Tibial artery (tissue), 4 donors: ENCODE measurements at regions not wholly inside any gene's neighbourhood (a gene's known extent, or its start where the extent isn't known, plus 50 kb on each side); places are given as distances from the start of the nearest gene placed in this dataset.

Experiments
- DNase-seq, 2 donors: peaks; one replicate each; pipeline ENCODE4 v3.0.0-alpha.2; 2019
- H3K27ac ChIP-seq, 2 donors: fragments of 200-600 bp; sonication (generic) in 1 of 2; 1 replicate in 1 of 2; 2 replicates in 1 of 2; pipeline ENCODE4 v1.5.1; 2018 to 2019; ENCODE audit warnings: mild to moderate bottlenecking in 1 of 2
- H3K27me3 ChIP-seq, 2 donors: fragments of 200-600 bp; sonication (generic) in 1 of 2; one replicate each; pipeline versions ENCODE4 v1.5.1 to v1.6.0; 2016 to 2019
- H3K36me3 ChIP-seq, 3 donors: fragments of 200-600 bp; sonication (generic) in 2 of 3; one replicate each; pipeline ENCODE4 v1.5.1; 2016 to 2019; ENCODE audit warnings: mild to moderate bottlenecking in 2 of 3
- H3K4me1 ChIP-seq, 4 donors: fragments of 200-600 bp; sonication (generic) in 2 of 4; 1 replicate in 3 of 4; 2 replicates in 1 of 4; pipeline ENCODE4 v1.5.1; 2016 to 2019
- H3K4me3 ChIP-seq, 2 donors: fragments of 200-600 bp; sonication (generic) in 1 of 2; 1 replicate in 1 of 2; 2 replicates in 1 of 2; pipeline ENCODE4 v1.5.1; 2018 to 2019; ENCODE audit warnings: mild to moderate bottlenecking in 2 of 2
- H3K9me3 ChIP-seq, 3 donors: fragments of 200-600 bp; sonication (generic) in 1 of 3; one replicate each; pipeline ENCODE4 v1.5.1; 2016 to 2019
- CTCF ChIP-seq, 2 experiments: fragments of 200-600 bp in 1 of 2; fragments of 450-650 bp in 1 of 2; IDR thresholded peaks; one replicate each; pipeline ENCODE4 v1.5.1; 2017 to 2019; ENCODE audit warnings: antibody characterized with exemption in 2 of 2, mild to moderate bottlenecking in 1 of 2, moderate library complexity in 1 of 2
- intact Hi-C: fragments of 100-400 bp; cut with DNase I; formaldehyde crosslinking; loops from one replicate; pipeline ENCODE4 v1.15.0; 2023; ENCODE audit warnings: low total_unique reads

- H3K4me1 ChIP-seq, result no peaks in the 10 kb centered on the region
- no peaks in the 10 kb centered on the region for H3K9me3 ChIP-seq
- H3K27ac ChIP-seq, result no peak overlapping the region
- H3K27me3 ChIP-seq, result no peaks in the 10 kb centered on the region
- DNase-seq, result no peak
- TF ChIP-seq CTCF (IDR thresholded peaks at IDR 0.05), result no peak
- no peak overlapping the region for H3K4me3 ChIP-seq
- H3K36me3 ChIP-seq, result no peaks in the 10 kb centered on the region
- intact Hi-C loops, result no loop called here
Observed at GRCh38 chr6:9095729-9096128, 660.4 kb upstream of the SLC35B3 start.

GRCh38 chr6:9095137-9095536, 659.8 kb upstream of the SLC35B3 start:
- intact Hi-C loops, result no loop called here
- no peaks in the 10 kb centered on the region for H3K27me3 ChIP-seq
- no peaks in the 10 kb centered on the region for H3K4me1 ChIP-seq
- TF ChIP-seq CTCF (IDR thresholded peaks at IDR 0.05), result no peak
- no peak overlapping the region for H3K27ac ChIP-seq
- no peak for DNase-seq
- no peaks in the 10 kb centered on the region for H3K9me3 ChIP-seq
- H3K4me3 ChIP-seq, result no peak overlapping the region
- no peaks in the 10 kb centered on the region for H3K36me3 ChIP-seq

- H3K27me3 ChIP-seq, result no peaks in the 10 kb centered on the region
- DNase-seq, result no peak
- no peaks in the 10 kb centered on the region for H3K36me3 ChIP-seq
- no peak overlapping the region for H3K27ac ChIP-seq
- intact Hi-C loops, result no loop called here
- no peaks in the 10 kb centered on the region for H3K4me1 ChIP-seq
- H3K4me3 ChIP-seq, result no peak overlapping the region
- H3K9me3 ChIP-seq, result no peaks in the 10 kb centered on the region
- TF ChIP-seq CTCF (IDR thresholded peaks at IDR 0.05), result no peak
Observed at GRCh38 chr6:9089724-9090123, 654.4 kb upstream of the SLC35B3 start.

- no peak overlapping the region for H3K27ac ChIP-seq
- no peak for TF ChIP-seq CTCF (IDR thresholded peaks at IDR 0.05)
- H3K9me3 ChIP-seq, result no peaks in the 10 kb centered on the region
- no peak for DNase-seq
- no peaks in the 10 kb centered on the region for H3K27me3 ChIP-seq
- H3K4me3 ChIP-seq, result no peak overlapping the region
- intact Hi-C loops, result no loop called here
- H3K36me3 ChIP-seq, result no peaks in the 10 kb centered on the region
- H3K4me1 ChIP-seq, result no peaks in the 10 kb centered on the region
Observed at GRCh38 chr6:9087470-9087869, 652.1 kb upstream of the SLC35B3 start.

- TF ChIP-seq CTCF (IDR thresholded peaks at IDR 0.05), result no peak
Observed at GRCh38 chr6:9086331-9086730, 651.0 kb upstream of the SLC35B3 start.

GRCh38 chr6:9085709-9086070, 650.3 kb upstream of the SLC35B3 start:
- DNase-seq, result no peak
- Histone ChIP-seq H3K27ac (no peak overlapping the region), H3K4me3 (no peak overlapping the region), H3K27me3 (no peaks in the 10 kb centered on the region), H3K9me3 (no peaks in the 10 kb centered on the region), H3K36me3 (no peaks in the 10 kb centered on the region), H3K4me1 (no peaks in the 10 kb centered on the region)
- TF ChIP-seq CTCF (IDR thresholded peaks at IDR 0.05), result no peak
- intact Hi-C loops, result no loop called here

More at GRCh38 chr6:9086331-9086730, 651.0 kb upstream of the SLC35B3 start:
- no peaks in the 10 kb centered on the region for H3K27me3 ChIP-seq
- H3K36me3 ChIP-seq, result no peaks in the 10 kb centered on the region
- H3K27ac ChIP-seq, result no peak overlapping the region
- no peak overlapping the region for H3K4me3 ChIP-seq
- intact Hi-C loops, result no loop called here
- H3K9me3 ChIP-seq, result no peaks in the 10 kb centered on the region
- no peak for DNase-seq
- H3K4me1 ChIP-seq, result no peaks in the 10 kb centered on the region
